ENCODE measurements at regions not wholly inside any gene's neighbourhood (a gene's known extent, or its start where the extent isn't known, plus 50 kb on each side); places are given as distances from the start of the nearest gene placed in this dataset.
A peak's percentile ranks its signal among the peaks of the same experiment; 100 is the strongest.
"Not testable (repeated sequence)": the region's sequence is repeated elsewhere in the genome, so short reads cannot be mapped to it uniquely, and the experiment has no call there.

- DNase-seq (ENCODE audit: low read depth): no peak
These were observed 391.4 kb downstream of the TNS3 start for GRCh38 chr7:47190462-47190861.

DNA sequence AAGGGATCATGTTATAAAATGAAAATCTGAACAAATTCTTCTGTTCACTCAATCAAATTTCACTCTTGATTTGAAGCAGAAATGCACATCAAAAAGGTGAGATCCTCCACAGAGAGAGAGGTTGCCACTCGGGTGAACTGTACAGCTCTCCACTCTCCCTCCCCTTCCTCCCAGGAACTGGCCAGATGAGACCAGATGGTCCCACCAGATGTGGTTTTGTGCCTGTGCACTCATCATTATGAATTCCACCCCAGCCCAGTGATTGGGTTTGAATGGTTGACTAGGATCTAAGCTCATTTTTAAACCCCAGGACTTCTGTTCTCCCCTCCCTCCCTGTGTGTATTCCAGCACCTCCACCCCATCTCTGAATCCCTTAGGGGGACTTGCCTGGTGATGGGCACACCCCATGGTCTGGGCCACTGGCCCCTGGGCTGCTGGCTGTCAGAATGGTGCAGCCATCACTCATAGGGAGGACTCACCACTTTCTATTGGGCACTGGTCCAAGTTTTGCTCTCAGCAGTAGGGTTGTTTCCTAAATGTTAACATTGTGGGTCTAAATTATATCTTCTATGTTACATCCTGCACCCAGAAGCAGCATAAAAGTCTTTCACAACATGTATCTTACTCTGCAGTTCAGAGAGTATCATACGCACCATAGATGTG lies 393.1 kb downstream of the TNS3 start:
- DNase-seq (ENCODE audit: low read depth): no peak

DNA sequence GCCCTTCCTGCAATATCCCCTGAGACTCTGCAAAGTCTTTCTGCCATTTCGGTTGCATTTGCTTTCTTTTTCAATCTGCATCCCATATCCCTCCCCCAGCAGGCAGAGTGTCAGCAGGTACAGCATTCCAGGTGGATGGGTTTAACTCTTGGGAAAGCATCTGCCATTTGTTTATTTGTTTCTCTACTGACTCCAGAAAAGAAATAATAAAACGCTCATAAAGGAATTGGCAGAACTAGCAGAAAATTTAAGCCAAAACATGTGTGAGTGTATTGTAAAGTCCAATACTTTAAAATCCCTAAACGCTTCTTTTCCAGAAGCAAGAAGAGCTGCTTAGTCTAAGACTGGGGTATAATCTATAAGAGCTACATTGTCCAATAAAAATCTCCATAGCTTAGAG lies 393.8 kb downstream of the TNS3 start:
- no peak for DNase-seq (ENCODE audit: low read depth)

DNA sequence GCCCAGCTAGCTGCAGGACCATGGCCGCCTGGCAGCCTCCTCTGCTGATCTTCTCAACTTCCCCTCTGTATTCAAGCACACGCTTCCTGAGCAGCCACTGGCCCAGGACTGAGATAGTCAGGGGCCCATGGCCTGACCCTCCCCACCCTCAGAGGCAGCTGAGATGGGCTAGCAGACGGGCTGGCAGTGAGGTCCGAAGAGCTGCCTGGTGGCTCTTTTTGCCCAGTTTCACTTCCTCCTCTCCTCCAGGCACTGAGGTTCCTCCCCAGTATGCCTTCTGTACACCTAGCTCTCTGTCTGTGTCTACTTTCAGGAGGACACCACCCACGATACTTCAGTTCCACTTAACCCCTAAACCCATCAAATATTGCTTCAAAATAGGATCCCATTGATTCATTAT lies 395.6 kb downstream of the TNS3 start:
- DNase-seq (ENCODE audit: low read depth): no peak

DNA sequence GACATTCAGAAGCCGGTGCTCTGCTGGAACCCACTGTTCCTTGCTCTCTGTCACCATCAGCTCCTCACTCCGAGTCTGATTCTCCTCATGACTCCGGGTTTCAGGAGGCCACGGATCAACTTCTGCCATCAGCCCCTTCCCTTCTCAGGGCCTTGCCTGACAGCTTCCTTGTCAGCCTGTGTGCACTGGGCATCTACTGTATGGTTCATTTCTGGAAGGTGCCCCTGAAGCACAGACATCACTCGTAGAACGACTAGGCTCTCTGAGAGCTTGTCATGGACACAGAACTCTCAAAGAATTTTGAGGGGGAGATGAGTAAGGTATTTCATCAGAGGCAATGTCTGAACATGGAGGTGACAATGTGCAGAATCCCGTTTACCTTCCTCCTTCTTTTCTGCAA lies 396.1 kb downstream of the TNS3 start:
- no peak for DNase-seq (ENCODE audit: low read depth)

DNA sequence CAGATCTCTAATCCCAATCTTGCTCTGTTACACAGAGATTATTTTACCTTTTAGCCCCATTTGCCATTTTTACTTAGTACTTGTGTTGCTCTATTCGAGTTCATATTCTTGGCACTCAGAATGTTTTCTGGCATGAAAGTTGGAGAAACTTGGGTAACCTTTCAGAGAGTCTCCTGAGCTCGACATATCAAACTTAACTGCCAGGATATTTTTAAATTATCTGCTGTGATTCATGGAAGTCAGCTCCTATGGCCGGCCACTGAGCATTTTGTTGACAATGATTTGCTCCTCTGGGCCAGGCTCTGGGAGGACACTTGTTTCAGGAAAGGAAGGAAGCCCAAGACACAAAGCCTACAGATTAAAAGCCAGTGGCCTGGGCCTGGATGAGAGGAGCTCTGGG lies 396.7 kb downstream of the TNS3 start:
- DNase-seq (ENCODE audit: low read depth): no peak

GRCh38 chr7:47183862-47184590 lies 397.9 kb downstream of the TNS3 start:
- DNase-seq (ENCODE audit: low read depth): no peak

GRCh38 chr7:47181746-47182361 lies 400.1 kb downstream of the TNS3 start:
- no peak for DNase-seq (ENCODE audit: low read depth)

GRCh38 chr7:47180516-47180826 lies 401.4 kb downstream of the TNS3 start:
- DNase-seq (ENCODE audit: low read depth): no peak

- peak; percentile 48 for DNase-seq (ENCODE audit: low read depth)
These were observed 401.9 kb downstream of the TNS3 start for GRCh38 chr7:47179812-47180515.

DNA sequence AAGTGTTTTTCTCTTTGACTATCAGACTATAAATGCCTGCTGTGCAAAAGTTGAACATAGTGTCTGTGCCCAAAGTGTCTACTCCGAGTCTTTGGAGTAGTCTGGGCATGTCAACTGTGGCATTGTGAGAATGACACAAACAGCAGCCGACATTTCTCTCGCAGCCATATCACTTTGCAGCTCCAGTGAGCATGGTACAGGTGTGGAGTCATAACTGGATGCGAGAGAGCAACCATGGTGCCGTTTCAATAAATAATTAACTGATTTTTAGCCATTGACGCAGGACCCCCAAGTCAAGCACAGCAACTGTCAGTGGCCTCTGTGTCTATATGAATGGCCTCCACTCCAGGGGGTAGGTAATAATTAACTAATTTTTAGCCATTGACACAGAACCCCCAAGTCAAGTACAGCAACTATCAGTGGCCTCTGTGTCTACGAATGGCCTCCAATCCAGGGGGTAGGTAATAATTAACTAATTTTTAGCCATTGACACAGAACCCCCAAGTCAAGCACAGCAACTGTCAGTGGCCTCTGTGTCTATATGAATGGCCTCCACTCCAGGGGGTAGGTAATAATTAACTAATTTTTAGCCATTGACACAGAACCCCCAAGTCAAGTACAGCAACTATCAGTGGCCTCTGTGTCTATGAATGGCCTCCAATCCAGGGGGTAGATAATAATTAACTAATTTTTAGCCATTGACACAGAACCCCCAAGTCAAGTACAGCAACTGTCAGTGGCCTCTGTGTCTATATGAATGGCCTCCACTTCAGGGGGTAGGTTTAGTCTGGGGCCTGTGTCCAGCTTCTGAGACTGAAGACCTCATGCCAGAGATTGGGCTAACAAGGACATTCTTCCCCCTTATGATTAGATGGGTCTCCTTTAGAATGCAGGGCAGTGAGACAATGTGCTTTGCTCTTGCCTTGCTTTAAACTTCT lies 409.0 kb downstream of the TNS3 start:
- DNase-seq (ENCODE audit: low read depth): not testable (repeated sequence)

- no peak for DNase-seq (ENCODE audit: low read depth)
These were observed 411.4 kb downstream of the TNS3 start for GRCh38 chr7:47170516-47170915.

GRCh38 chr7:47154791-47155190 lies 427.1 kb downstream of the TNS3 start:
- no peak for DNase-seq (ENCODE audit: low read depth)

DNA sequence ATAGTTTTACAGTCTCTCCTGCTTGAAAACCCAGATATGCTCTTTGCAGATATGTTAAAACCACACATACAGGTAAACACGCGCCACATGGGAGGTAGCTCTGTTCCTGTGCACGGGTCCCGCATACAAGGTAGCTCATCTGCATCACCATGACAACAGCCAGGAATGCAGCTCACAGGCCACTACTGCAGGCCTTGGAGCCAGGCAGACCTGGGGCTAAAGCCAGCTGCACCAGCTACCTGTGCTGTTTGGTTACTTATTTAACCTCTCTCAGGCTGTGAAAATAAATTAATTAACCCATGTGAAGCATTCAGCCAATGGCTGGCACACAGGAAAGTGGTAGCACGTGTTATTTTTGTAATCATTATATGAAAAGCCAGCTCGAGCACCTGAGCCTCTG lies 428.3 kb downstream of the TNS3 start:
- DNase-seq (ENCODE audit: low read depth): no peak

DNA sequence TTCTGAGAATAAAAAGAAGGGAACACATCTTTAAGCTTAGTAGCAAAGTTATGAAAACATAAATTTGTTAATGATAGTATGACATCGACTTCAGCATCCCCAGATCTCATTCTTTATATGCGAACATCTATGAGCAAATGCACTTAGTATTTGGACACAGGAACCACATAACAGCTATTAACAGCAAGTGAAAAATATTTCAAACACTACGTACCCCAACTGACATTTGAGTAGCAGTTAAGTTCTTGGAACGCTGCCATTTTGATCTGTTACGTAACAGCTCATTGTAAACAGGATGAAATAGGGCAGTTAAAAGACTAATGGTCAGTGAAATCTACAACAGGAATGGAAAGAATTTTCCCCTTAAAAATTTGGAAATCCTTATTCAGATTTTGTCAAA lies 428.9 kb downstream of the TNS3 start:
- peak; percentile 79 for DNase-seq (ENCODE audit: low read depth)

GRCh38 chr7:47152307-47152706 lies 429.6 kb downstream of the TNS3 start:
- DNase-seq (ENCODE audit: low read depth): no peak

GRCh38 chr7:47150497-47151260 lies 431.2 kb downstream of the TNS3 start:
- DNase-seq (ENCODE audit: low read depth): no peak

- DNase-seq (ENCODE audit: low read depth): no peak
These were observed 431.9 kb downstream of the TNS3 start for GRCh38 chr7:47149971-47150370.

DNA sequence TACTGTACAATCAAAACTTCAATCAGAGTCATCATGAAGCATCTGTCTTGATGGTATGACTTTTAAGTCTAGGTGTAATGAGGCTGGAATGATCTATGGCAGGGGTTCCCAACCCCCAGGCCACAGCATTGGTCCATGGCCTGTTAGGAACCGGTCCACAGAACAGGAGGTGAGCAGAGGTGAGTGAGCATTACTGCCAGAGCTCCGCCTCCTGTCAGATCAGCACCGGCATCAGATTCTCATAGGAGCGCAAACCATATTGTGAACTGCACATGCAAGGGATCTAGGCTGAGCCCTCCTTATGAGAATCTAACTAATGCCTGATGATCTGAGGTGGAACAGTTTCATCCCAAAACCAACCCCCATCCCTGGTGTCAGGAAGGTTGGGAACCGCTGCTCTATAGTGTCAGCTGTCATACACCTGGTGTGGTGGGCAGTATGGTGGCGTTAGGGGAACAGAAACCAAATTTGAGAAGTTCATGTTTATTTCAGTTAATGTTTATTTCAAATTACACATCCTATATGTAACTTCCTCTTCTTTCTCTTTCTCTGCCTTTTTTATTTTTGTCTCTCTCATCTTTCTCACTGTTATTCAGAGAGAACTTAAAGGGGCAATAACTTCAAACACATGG lies 432.6 kb downstream of the TNS3 start:
- no peak for DNase-seq (ENCODE audit: low read depth)

DNA sequence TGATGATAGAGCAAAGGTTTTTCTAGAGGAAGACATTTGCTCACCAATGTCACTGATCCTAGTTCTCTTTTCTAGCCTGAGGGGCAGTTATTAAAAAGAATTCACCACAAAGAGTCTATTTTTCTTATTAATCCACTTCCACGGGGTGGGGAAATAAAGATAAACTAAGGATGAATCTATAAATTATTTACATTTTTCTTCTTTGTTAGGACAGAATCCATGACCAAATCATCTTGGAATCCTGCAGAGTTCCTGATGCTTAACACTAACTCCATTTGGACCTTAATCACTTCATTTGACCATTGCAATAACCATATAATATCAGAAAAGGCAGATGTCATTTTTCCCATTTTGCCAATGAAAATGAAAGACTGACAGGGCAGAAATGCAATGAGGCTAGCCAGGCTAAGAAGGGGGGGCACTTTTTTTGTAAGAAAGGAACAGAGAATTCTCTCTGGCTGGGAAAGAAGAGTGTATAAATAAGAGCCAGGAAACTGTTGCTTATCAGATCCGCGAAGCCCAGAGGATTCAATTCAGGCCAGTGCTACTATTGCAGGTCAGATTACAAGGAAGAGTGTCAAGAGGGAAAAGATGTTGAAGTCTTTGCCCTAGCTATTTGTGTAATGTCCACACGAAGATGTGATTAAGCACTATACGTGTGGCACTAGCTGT lies 433.2 kb downstream of the TNS3 start:
- DNase-seq (ENCODE audit: low read depth): no peak

Measured in fibroblast of the conjunctiva (primary cell).